Activated CD8-positive, alpha-beta T cell treated with anti-CD3 and anti-CD28 coated beads, Interleukin-2, amount 10 ng/mL, durations not matched to agents 7 days and 5 days (primary cell): ENCODE measurements at regions not wholly inside any gene's neighbourhood (a gene's known extent, or its start where the extent isn't known, plus 50 kb on each side); places are given as distances from the start of the nearest gene placed in this dataset.
"Not testable (repeated sequence)": the region's sequence is repeated elsewhere in the genome, so short reads cannot be mapped to it uniquely, and the experiment has no call there.

Experiments used
- ATAC-seq: fragments of 150-1000 bp; cut with Tn5 transposase; one replicate; pipeline ENCODE4 v1.10.0; 2021; ENCODE audit warnings: moderate library complexity
- CTCF ChIA-PET: fragments of 350-600 bp; sonication (Branson Sonifier 250); formaldehyde crosslinking; loops from one replicate; lab custom pipeline; 2021; ENCODE audit warnings: antibody characterized with exemption; lab: Charles Lee
- POLR2A ChIA-PET: fragments of 350-600 bp; sonication (Branson Sonifier 250); formaldehyde crosslinking; loops from one replicate; lab custom pipeline; 2021; ENCODE audit warnings: antibody characterized with exemption; lab: Charles Lee
- DNase-seq: peaks from one replicate; pipeline ENCODE4 v3.0.0-alpha.2; 2020
- H3K27ac Mint-ChIP-seq: one replicate; pipeline ENCODE4 v1.8.0; 2021; ENCODE audit warnings: mild to moderate bottlenecking, mixed read lengths
- H3K27me3 Mint-ChIP-seq: one replicate; pipeline ENCODE4 v1.8.0; 2021; ENCODE audit warnings: low read depth, mixed read lengths
- H3K36me3 Mint-ChIP-seq: one replicate; pipeline ENCODE4 v1.8.0; 2021; ENCODE audit warnings: low read depth, mixed read lengths
- H3K4me1 Mint-ChIP-seq: one replicate; pipeline ENCODE4 v1.8.0; 2021; ENCODE audit warnings: low read depth, mixed read lengths
- H3K4me3 Mint-ChIP-seq: one replicate; pipeline ENCODE4 v1.8.0; 2021; ENCODE audit warnings: mild to moderate bottlenecking, mixed read lengths
- H3K9me3 Mint-ChIP-seq: one replicate; pipeline ENCODE4 v1.8.0; 2022; ENCODE audit warnings: mixed read lengths; ENCODE audit not compliant: insufficient read depth

- ChIA-PET CTCF (no interaction called here), POLR2A (no interaction called here)
- Mint-ChIP-seq H3K27ac (no peak overlapping the region), H3K9me3 (peaks cover 16% of the 10 kb centered on the region), H3K4me1 (no peaks in the 10 kb centered on the region), H3K36me3 (no peaks in the 10 kb centered on the region), H3K4me3 (no peak overlapping the region), H3K27me3 (no peaks in the 10 kb centered on the region)
- DNase-seq (no peak), ATAC-seq (no peak)
Measured at GRCh38 chr13:70235565-70235964, 127.3 kb upstream of the KLHL1 start.

GRCh38 chr13:70223911-70224310, 115.7 kb upstream of the KLHL1 start:
- Mint-ChIP-seq H3K4me1 (no peaks in the 10 kb centered on the region), H3K9me3 (peaks cover 9% of the 10 kb centered on the region), H3K27ac (no peak overlapping the region), H3K36me3 (no peaks in the 10 kb centered on the region), H3K4me3 (no peak overlapping the region), H3K27me3 (no peaks in the 10 kb centered on the region)
- POLR2A ChIA-PET: no interaction called here
- DNase-seq: no peak
- CTCF ChIA-PET: no interaction called here
- ATAC-seq: no peak

- no peak overlapping the region for H3K27ac Mint-ChIP-seq
- DNase-seq (no peak), ATAC-seq (no peak)
- H3K36me3 Mint-ChIP-seq: no peaks in the 10 kb centered on the region
- no peaks in the 10 kb centered on the region for H3K4me1 Mint-ChIP-seq
- CTCF ChIA-PET: no interaction called here
- H3K9me3 Mint-ChIP-seq: peaks cover 15% of the 10 kb centered on the region
- POLR2A ChIA-PET: no interaction called here
- H3K4me3 Mint-ChIP-seq: no peak overlapping the region
- H3K27me3 Mint-ChIP-seq: no peaks in the 10 kb centered on the region
Measured at GRCh38 chr13:70222926-70223325, 114.7 kb upstream of the KLHL1 start.

GRCh38 chr13:70218618-70219017, 110.4 kb upstream of the KLHL1 start:
- POLR2A ChIA-PET: no interaction called here
- DNase-seq: no peak
- H3K4me1 Mint-ChIP-seq: no peaks in the 10 kb centered on the region

GRCh38 chr13:70208968-70209367, 100.7 kb upstream of the KLHL1 start:
- ATAC-seq, H3K27me3 Mint-ChIP-seq, CTCF ChIA-PET, H3K4me1 Mint-ChIP-seq, DNase-seq, POLR2A ChIA-PET, H3K4me3 Mint-ChIP-seq, H3K27ac Mint-ChIP-seq, H3K36me3 Mint-ChIP-seq: not testable (repeated sequence)
- peaks cover 16% of the 10 kb centered on the region for H3K9me3 Mint-ChIP-seq

More at GRCh38 chr13:70218618-70219017, 110.4 kb upstream of the KLHL1 start:
- ATAC-seq: no peak
- no peaks in the 10 kb centered on the region for H3K36me3 Mint-ChIP-seq
- CTCF ChIA-PET: no interaction called here
- H3K27ac Mint-ChIP-seq: no peak overlapping the region
- H3K9me3 Mint-ChIP-seq: peaks cover 6% of the 10 kb centered on the region
- no peak overlapping the region for H3K4me3 Mint-ChIP-seq
- H3K27me3 Mint-ChIP-seq: no peaks in the 10 kb centered on the region

- Mint-ChIP-seq H3K36me3 (no peaks in the 10 kb centered on the region), H3K27ac (no peak overlapping the region), H3K9me3 (peaks cover 16% of the 10 kb centered on the region), H3K4me1 (no peaks in the 10 kb centered on the region), H3K4me3 (no peak overlapping the region), H3K27me3 (no peaks in the 10 kb centered on the region)
- DNase-seq (no peak), ATAC-seq (no peak)
- ChIA-PET POLR2A (no interaction called here), CTCF (no interaction called here)
Measured at GRCh38 chr13:70206671-70207070, 98.4 kb upstream of the KLHL1 start.

- H3K27ac Mint-ChIP-seq: no peak overlapping the region
- no peak overlapping the region for H3K4me3 Mint-ChIP-seq
- H3K4me1 Mint-ChIP-seq: no peaks in the 10 kb centered on the region
- H3K27me3 Mint-ChIP-seq: no peaks in the 10 kb centered on the region
- ChIA-PET POLR2A (no interaction called here), CTCF (no interaction called here)
- no peak for DNase-seq
- H3K36me3 Mint-ChIP-seq: no peaks in the 10 kb centered on the region
- H3K9me3 Mint-ChIP-seq: peaks cover 21% of the 10 kb centered on the region
- no peak for ATAC-seq
Measured at GRCh38 chr13:70203661-70204229, 95.5 kb upstream of the KLHL1 start.

- ChIA-PET POLR2A (no interaction called here), CTCF (no interaction called here)
- no peak for ATAC-seq
- H3K27me3 Mint-ChIP-seq: no peaks in the 10 kb centered on the region
- H3K9me3 Mint-ChIP-seq: peaks cover 5% of the 10 kb centered on the region
- no peak overlapping the region for H3K27ac Mint-ChIP-seq
- no peak overlapping the region for H3K4me3 Mint-ChIP-seq
- H3K4me1 Mint-ChIP-seq: no peaks in the 10 kb centered on the region
- DNase-seq: no peak
- no peaks in the 10 kb centered on the region for H3K36me3 Mint-ChIP-seq
Measured at GRCh38 chr13:70191034-70191433, 82.8 kb upstream of the KLHL1 start.

- Mint-ChIP-seq H3K9me3 (peaks cover 5% of the 10 kb centered on the region), H3K27me3 (no peaks in the 10 kb centered on the region), H3K4me1 (no peaks in the 10 kb centered on the region), H3K36me3 (no peaks in the 10 kb centered on the region), H3K4me3 (no peak overlapping the region), H3K27ac (no peak overlapping the region)
- CTCF ChIA-PET: no interaction called here
- POLR2A ChIA-PET: no interaction called here
- DNase-seq (no peak), ATAC-seq (no peak)
Measured at GRCh38 chr13:70189981-70190380, 81.7 kb upstream of the KLHL1 start.

GRCh38 chr13:70188567-70188966, 80.3 kb upstream of the KLHL1 start:
- H3K36me3 Mint-ChIP-seq: no peaks in the 10 kb centered on the region
- ChIA-PET CTCF (no interaction called here), POLR2A (no interaction called here)
- no peak overlapping the region for H3K27ac Mint-ChIP-seq
- DNase-seq: no peak
- no peak overlapping the region for H3K4me3 Mint-ChIP-seq
- no peaks in the 10 kb centered on the region for H3K4me1 Mint-ChIP-seq
- no peak for ATAC-seq
- no peaks in the 10 kb centered on the region for H3K27me3 Mint-ChIP-seq
- peaks cover 5% of the 10 kb centered on the region for H3K9me3 Mint-ChIP-seq

GRCh38 chr13:70183041-70183440, 74.8 kb upstream of the KLHL1 start:
- Mint-ChIP-seq H3K4me3 (no peak overlapping the region), H3K9me3 (peaks cover 5% of the 10 kb centered on the region), H3K36me3 (no peaks in the 10 kb centered on the region), H3K27me3 (no peaks in the 10 kb centered on the region), H3K27ac (no peak overlapping the region), H3K4me1 (no peaks in the 10 kb centered on the region)
- no peak for ATAC-seq
- DNase-seq: no peak
- CTCF ChIA-PET: no interaction called here
- POLR2A ChIA-PET: no interaction called here
